Pancreas (tissue), 10 donors: ENCODE measurements at regions not wholly inside any gene's neighbourhood (a gene's known extent, or its start where the extent isn't known, plus 50 kb on each side); places are given as distances from the start of the nearest gene placed in this dataset.

Source experiments
- ATAC-seq, 4 donors: fragments of 200-7000 bp; cut with Tn5 transposase; one replicate each; pipeline versions ENCODE4 v1.8.0 to v1.9.1; 2020; ENCODE audit warnings: mild to moderate bottlenecking in 4 of 4, moderate library complexity in 4 of 4
- DNase-seq, 6 donors: peaks; one replicate each; pipeline ENCODE4 v3.0.0-alpha.2; 2020
- FAIRE-seq: peaks from 2 replicates; lab custom pipeline; 2012; peaks lifted over from hg19 to GRCh38; lab: Jason Lieb, UNC
- H3K27ac ChIP-seq, 4 donors: fragments of 200-600 bp; sonication (generic); 1 replicate in 3 of 4; 2 replicates in 1 of 4; pipeline versions ENCODE4 v1.5.0 to v1.8.0; 2020
- H3K27me3 ChIP-seq, 4 donors: fragments of 200-600 bp; one replicate each; pipeline ENCODE4 v1.8.0; 2021
- H3K36me3 ChIP-seq, 3 donors: fragments of 200-600 bp; sonication (generic) in 1 of 3; one replicate each; pipeline versions ENCODE4 v1.5.0 to v1.8.0; 2020 to 2021
- H3K4me1 ChIP-seq, 3 donors: fragments of 200-600 bp; one replicate each; pipeline ENCODE4 v1.8.0; 2021
- H3K4me3 ChIP-seq, 4 donors: fragments of 200-600 bp; sonication (generic) in 2 of 4; one replicate each; pipeline versions ENCODE4 v1.5.0 to v1.8.0; 2020 to 2021
- H3K9me3 ChIP-seq, 4 donors: fragments of 200-600 bp; one replicate each; pipeline ENCODE4 v1.8.0; 2021
- WGBS, 2 donors: extraction: QIAGEN DNeasy Blood & Tissue Kit; methylation state at CpG; one replicate each; pipeline ENCODE4 v1.1.7; 2013; 5-methylcytosine and 5-hydroxymethylcytosine counted together
- intact Hi-C, 3 donors: fragments of 100-400 bp; cut with DNase I; formaldehyde crosslinking; loops; one replicate each; pipeline versions ENCODE4 v1.11.1 to v1.14.2; 2022
- TF ChIP-seq, protein P1 (sequence below), 4 donors: fragments of 200-600 bp; sonication (generic) in 3 of 4; IDR thresholded peaks; one replicate each; pipeline versions ENCODE4 v1.5.0 to v1.8.0; 2021; ENCODE audit warnings: antibody characterized with exemption in 4 of 4
- donor health status: healthy with polysubstance abuse.
- donor health status: DM: no; HTN: no; CAD: no; lungs with moderate emphysema.
- donor health status: DM: no; HTN: no; CAD: no.
- donor health status: control.
- donor health status: control.
- donor health status: Bipolar disorder and iron deficiency.
- donor health status: DM: yes; HTN: yes; CAD: no.
- donor health status: DM: no; HTN: no; CAD: no.
- donor health status: DM: no; HTN: no; CAD: no.
- donor health status: DM: yes; HTN: yes; CAD: no.

DNA sequence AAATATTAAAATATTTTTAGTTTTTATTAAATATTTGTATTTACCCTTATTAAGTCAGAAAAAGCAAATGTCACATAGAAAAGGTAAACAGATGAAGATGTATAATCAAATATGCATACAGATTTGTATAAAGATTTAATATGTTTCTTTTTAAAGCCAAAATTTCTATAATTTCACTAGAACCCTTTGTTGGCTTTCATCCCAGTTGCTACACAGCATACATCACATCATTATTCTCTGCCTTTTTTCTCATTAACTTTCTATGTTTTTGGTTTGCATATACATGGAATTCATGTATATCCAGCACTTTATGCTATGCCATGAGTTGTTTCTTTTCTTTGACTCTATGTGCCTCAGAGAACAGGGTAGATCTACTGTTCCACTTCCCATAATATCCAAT lies 957.9 kb upstream of the ADGRL2 start:
- H3K27me3 ChIP-seq, result no peaks in the 10 kb centered on the region
- no peak overlapping the region for H3K27ac ChIP-seq
- TF ChIP-seq, protein P1, sequence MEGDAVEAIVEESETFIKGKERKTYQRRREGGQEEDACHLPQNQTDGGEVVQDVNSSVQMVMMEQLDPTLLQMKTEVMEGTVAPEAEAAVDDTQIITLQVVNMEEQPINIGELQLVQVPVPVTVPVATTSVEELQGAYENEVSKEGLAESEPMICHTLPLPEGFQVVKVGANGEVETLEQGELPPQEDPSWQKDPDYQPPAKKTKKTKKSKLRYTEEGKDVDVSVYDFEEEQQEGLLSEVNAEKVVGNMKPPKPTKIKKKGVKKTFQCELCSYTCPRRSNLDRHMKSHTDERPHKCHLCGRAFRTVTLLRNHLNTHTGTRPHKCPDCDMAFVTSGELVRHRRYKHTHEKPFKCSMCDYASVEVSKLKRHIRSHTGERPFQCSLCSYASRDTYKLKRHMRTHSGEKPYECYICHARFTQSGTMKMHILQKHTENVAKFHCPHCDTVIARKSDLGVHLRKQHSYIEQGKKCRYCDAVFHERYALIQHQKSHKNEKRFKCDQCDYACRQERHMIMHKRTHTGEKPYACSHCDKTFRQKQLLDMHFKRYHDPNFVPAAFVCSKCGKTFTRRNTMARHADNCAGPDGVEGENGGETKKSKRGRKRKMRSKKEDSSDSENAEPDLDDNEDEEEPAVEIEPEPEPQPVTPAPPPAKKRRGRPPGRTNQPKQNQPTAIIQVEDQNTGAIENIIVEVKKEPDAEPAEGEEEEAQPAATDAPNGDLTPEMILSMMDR (IDR thresholded peaks at IDR 0.05), result no peak
- intact Hi-C loops, result no loop called here
- H3K4me3 ChIP-seq, result no peak overlapping the region
- H3K9me3 ChIP-seq, result peaks cover 0 to 3% (median 0%) of the 10 kb centered on the region in 4 donors
- no peaks in the 10 kb centered on the region for H3K4me1 ChIP-seq
- H3K36me3 ChIP-seq, result no peaks in the 10 kb centered on the region
- no peak for FAIRE-seq
- no peak for DNase-seq
- no peak for ATAC-seq

DNA sequence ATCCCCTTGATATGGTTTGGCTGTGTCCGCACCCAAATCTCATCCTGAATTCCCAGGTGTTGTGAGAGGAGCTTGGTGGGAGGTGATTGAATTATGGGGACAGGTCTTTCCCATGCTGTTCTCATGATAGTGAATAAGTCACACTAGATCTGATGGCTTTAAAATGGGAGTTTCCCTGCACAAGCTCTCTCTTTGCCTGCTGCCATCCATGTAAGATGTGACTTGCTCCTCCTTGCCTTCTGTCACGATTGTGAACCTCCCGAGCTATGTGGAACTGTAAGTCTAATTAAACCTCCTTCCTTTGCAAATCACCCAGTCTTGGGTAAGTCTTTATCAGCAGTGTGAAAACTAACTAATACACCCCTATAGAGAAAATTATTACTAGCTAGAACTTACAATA lies 959.5 kb upstream of the ADGRL2 start:
- H3K9me3 ChIP-seq, result peaks cover 0 to 3% (median 0%) of the 10 kb centered on the region in 4 donors
- DNase-seq (no peak), FAIRE-seq (no peak), ATAC-seq (no peak)
- no peak overlapping the region for H3K27ac ChIP-seq
- no peaks in the 10 kb centered on the region for H3K27me3 ChIP-seq
- no peaks in the 10 kb centered on the region for H3K4me1 ChIP-seq
- TF ChIP-seq, protein P1 (IDR thresholded peaks at IDR 0.05), result no peak
- intact Hi-C loops, result no loop called here
- no peaks in the 10 kb centered on the region for H3K36me3 ChIP-seq
- H3K4me3 ChIP-seq, result no peak overlapping the region
- 52 to 79% methylated on average over 3 of the region's 3 CpGs for WGBS, 2 donors

- H3K36me3 ChIP-seq, result no peaks in the 10 kb centered on the region
- peaks cover 0 to 2% (median 0%) of the 10 kb centered on the region in 4 donors for H3K9me3 ChIP-seq
- no peak for DNase-seq
- TF ChIP-seq, protein P1 (IDR thresholded peaks at IDR 0.05), result no peak
- FAIRE-seq, result no peak
- no peak overlapping the region for H3K27ac ChIP-seq
- no peak for ATAC-seq
- no peaks in the 10 kb centered on the region for H3K4me1 ChIP-seq
- WGBS, 2 donors, result 60 to 88% methylated on average over 2 of the region's 2 CpGs
- no peak overlapping the region for H3K4me3 ChIP-seq
- H3K27me3 ChIP-seq, result no peaks in the 10 kb centered on the region
- intact Hi-C loops, result no loop called here
These were observed 963.7 kb upstream of the ADGRL2 start for GRCh38 chr1:80837066-80837465.

- H3K27ac ChIP-seq, result no peak overlapping the region
- no peaks in the 10 kb centered on the region for H3K4me1 ChIP-seq
- TF ChIP-seq, protein P1 (IDR thresholded peaks at IDR 0.05), result no peak
- DNase-seq (no peak), ATAC-seq (no peak), FAIRE-seq (no peak)
- H3K4me3 ChIP-seq, result no peak overlapping the region
- WGBS, 2 donors, result 69 to 81% methylated on average over 2 of the region's 2 CpGs
- intact Hi-C loops, result no loop called here
- no peaks in the 10 kb centered on the region for H3K27me3 ChIP-seq
- no peaks in the 10 kb centered on the region for H3K36me3 ChIP-seq
- H3K9me3 ChIP-seq, result no peaks in the 10 kb centered on the region
These were observed 964.2 kb upstream of the ADGRL2 start for GRCh38 chr1:80836505-80836904.

GRCh38 chr1:80827666-80828065 lies 973.1 kb upstream of the ADGRL2 start:
- Histone ChIP-seq H3K9me3 (no peaks in the 10 kb centered on the region), H3K27ac (no peak overlapping the region), H3K36me3 (no peaks in the 10 kb centered on the region), H3K27me3 (no peaks in the 10 kb centered on the region), H3K4me1 (no peaks in the 10 kb centered on the region), H3K4me3 (no peak overlapping the region)
- ATAC-seq (no peak), FAIRE-seq (no peak), DNase-seq (no peak)
- intact Hi-C loops, result no loop called here
- 55 to 61% methylated on average over 3 of the region's 3 CpGs for WGBS, 2 donors
- TF ChIP-seq, protein P1 (IDR thresholded peaks at IDR 0.05), result no peak
